NB4 (cell line): ENCODE measurements at regions not wholly inside any gene's neighbourhood (a gene's known extent, or its start where the extent isn't known, plus 50 kb on each side); places are given as distances from the start of the nearest gene placed in this dataset.

Experiments used
- DNase-seq: peaks from one replicate; pipeline ENCODE4 v3.0.0; 2010; ENCODE audit warnings: low read depth
- H3K4me3 ChIP-seq: one replicate; pipeline ENCODE4 v1.5.1; 2011; ENCODE audit warnings: mild to moderate bottlenecking, low read depth, low read length, moderate library complexity
- CTCF ChIP-seq: IDR thresholded peaks from one replicate; pipeline ENCODE4 v1.5.1; 2012; ENCODE audit warnings: low read depth, low read length
- MAX ChIP-seq: IDR thresholded peaks from 2 replicates; pipeline ENCODE4 v1.6.1; 2011; ENCODE audit warnings: low read depth, low read length
- MYC ChIP-seq: IDR thresholded peaks from 2 replicates; pipeline ENCODE4 v1.6.1; 2011; ENCODE audit warnings: low read depth, low read length
- POLR2A ChIP-seq: IDR thresholded peaks from 2 replicates; pipeline ENCODE4 v1.6.1; 2011; ENCODE audit warnings: mild to moderate bottlenecking; ENCODE audit not compliant: insufficient read length; ENCODE audit errors: extremely low read depth

- no peak overlapping the region for H3K4me3 ChIP-seq
- TF ChIP-seq MYC (no peak), CTCF (no peak), MAX (no peak), POLR2A (no peak)
- DNase-seq, result no peak
These were observed 813.3 kb downstream of the NR2F2 start for GRCh38 chr15:97143592-97144376.

- DNase-seq, result no peak
- no peak overlapping the region for H3K4me3 ChIP-seq
- TF ChIP-seq MYC, result no peak
- no peak for TF ChIP-seq POLR2A
- no peak for TF ChIP-seq MAX
- TF ChIP-seq CTCF, result no peak
These were observed 813.8 kb downstream of the NR2F2 start for GRCh38 chr15:97144377-97144711.

GRCh38 chr15:97146929-97147870, 813.3 kb upstream of the ARRDC4 start:
- no peak for DNase-seq
- no peak overlapping the region for H3K4me3 ChIP-seq
- TF ChIP-seq MAX (no peak), POLR2A (no peak), CTCF (no peak), MYC (no peak)

- DNase-seq, result no peak
- H3K4me3 ChIP-seq, result no peak overlapping the region
- TF ChIP-seq POLR2A (no peak), CTCF (no peak), MYC (no peak), MAX (no peak)
These were observed 807.0 kb upstream of the ARRDC4 start for GRCh38 chr15:97153356-97153965.

GRCh38 chr15:97156739-97157265, 803.7 kb upstream of the ARRDC4 start:
- H3K4me3 ChIP-seq, result no peak overlapping the region
- TF ChIP-seq CTCF (no peak), POLR2A (no peak), MAX (no peak), MYC (no peak)
- DNase-seq, result no peak
